HG02642 (cell line): ENCODE measurements at regions not wholly inside any gene's neighbourhood (a gene's known extent, or its start where the extent isn't known, plus 50 kb on each side); places are given as distances from the start of the nearest gene placed in this dataset.
"Not testable (repeated sequence)": the region's sequence is repeated elsewhere in the genome, so short reads cannot be mapped to it uniquely, and the experiment has no call there.

ENCODE experiments used
- ATAC-seq: cut with Tn5 transposase; IDR thresholded peaks from one replicate; pipeline ENCODE4 v1.9.1; 2021; ENCODE audit warnings: mild to moderate bottlenecking; ENCODE audit not compliant: unreplicated experiment, poor library complexity

GRCh38 chrX:140633105-140633504 lies 76.5 kb upstream of the LINC00632 start:
- ATAC-seq: not testable (repeated sequence)

- no peak for ATAC-seq
Observed at GRCh38 chrX:140608111-140608510, 101.4 kb upstream of the LINC00632 start.

GRCh38 chrX:140602140-140602539 lies 97.3 kb upstream of the SOX3 start:
- no peak for ATAC-seq

GRCh38 chrX:140599851-140600250 lies 95.0 kb upstream of the SOX3 start:
- ATAC-seq: no peak

- no peak for ATAC-seq
Observed at GRCh38 chrX:140589657-140590056, 84.8 kb upstream of the SOX3 start.

- no peak for ATAC-seq
Observed at GRCh38 chrX:140586951-140587350, 82.1 kb upstream of the SOX3 start.

- no peak for ATAC-seq
Observed at GRCh38 chrX:140580478-140580877, 75.6 kb upstream of the SOX3 start.

GRCh38 chrX:140572724-140573123 lies 67.9 kb upstream of the SOX3 start:
- ATAC-seq: peak; percentile 75

- ATAC-seq: no peak
Observed at GRCh38 chrX:140563893-140564292, 59.0 kb upstream of the SOX3 start.
